ENCODE measurements at regions not wholly inside any gene's neighbourhood (a gene's known extent, or its start where the extent isn't known, plus 50 kb on each side); places are given as distances from the start of the nearest gene placed in this dataset.

- TF ChIP-seq CTCF (IDR thresholded peaks at IDR 0.05; ENCODE audit: extremely low read depth, missing control alignments), result no peak
- no peak for DNase-seq (ENCODE audit: low spot score)
Measured at GRCh38 chr6:137995371-137995770, 111.8 kb downstream of the PERP start.

- no peak for TF ChIP-seq CTCF (IDR thresholded peaks at IDR 0.05; ENCODE audit: extremely low read depth, missing control alignments)
- DNase-seq (ENCODE audit: low spot score), result no peak
Measured at GRCh38 chr6:137998461-137999019, 108.7 kb downstream of the PERP start.

- no peak for DNase-seq (ENCODE audit: low spot score)
- no peak for TF ChIP-seq CTCF (IDR thresholded peaks at IDR 0.05; ENCODE audit: extremely low read depth, missing control alignments)
Measured at GRCh38 chr6:137999815-138000214, 107.4 kb downstream of the PERP start.

GRCh38 chr6:138000941-138001340 is 106.3 kb downstream of the PERP start:
- TF ChIP-seq CTCF (IDR thresholded peaks at IDR 0.05; ENCODE audit: extremely low read depth, missing control alignments), result no peak
- DNase-seq (ENCODE audit: low spot score), result no peak

- DNase-seq (ENCODE audit: low spot score), result peak; percentile 56
- peak; percentile 67 for TF ChIP-seq CTCF (IDR thresholded peaks at IDR 0.05; ENCODE audit: extremely low read depth, missing control alignments)
Measured at GRCh38 chr6:138001750-138002349, 105.4 kb downstream of the PERP start.

GRCh38 chr6:138004430-138005287 is 102.6 kb downstream of the PERP start:
- DNase-seq (ENCODE audit: low spot score), result peak; percentile 56
- TF ChIP-seq CTCF (IDR thresholded peaks at IDR 0.05; ENCODE audit: extremely low read depth, missing control alignments), result peak; percentile 38

- no peak for TF ChIP-seq CTCF (IDR thresholded peaks at IDR 0.05; ENCODE audit: extremely low read depth, missing control alignments)
- peak; percentile 15 for DNase-seq (ENCODE audit: low spot score)
Measured at GRCh38 chr6:138005846-138006245, 101.4 kb downstream of the PERP start.
